ENCODE measurements at regions not wholly inside any gene's neighbourhood (a gene's known extent, or its start where the extent isn't known, plus 50 kb on each side); places are given as distances from the start of the nearest gene placed in this dataset.

DNA sequence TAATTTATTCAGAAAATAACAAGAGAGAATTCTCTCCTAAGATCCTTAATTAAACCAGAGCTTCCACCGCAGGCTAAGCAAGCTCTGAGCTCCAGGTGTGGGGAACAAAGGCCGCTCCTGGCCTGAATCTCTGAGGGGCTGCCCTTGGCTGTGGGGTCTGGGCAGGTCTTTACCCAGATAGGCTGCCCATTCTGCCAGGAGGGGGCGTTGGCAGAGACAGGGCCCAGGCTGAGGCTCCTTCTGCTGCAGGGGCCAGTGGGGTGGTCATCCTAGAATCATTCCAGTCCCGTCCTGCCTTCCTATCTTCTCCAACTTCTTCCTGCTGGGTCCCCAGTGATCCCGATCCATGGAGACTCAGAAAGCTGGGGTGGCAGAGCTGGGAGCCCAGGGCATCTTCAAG, 82.9 kb upstream of the POU3F1 start:
- TF ChIP-seq, protein P1, sequence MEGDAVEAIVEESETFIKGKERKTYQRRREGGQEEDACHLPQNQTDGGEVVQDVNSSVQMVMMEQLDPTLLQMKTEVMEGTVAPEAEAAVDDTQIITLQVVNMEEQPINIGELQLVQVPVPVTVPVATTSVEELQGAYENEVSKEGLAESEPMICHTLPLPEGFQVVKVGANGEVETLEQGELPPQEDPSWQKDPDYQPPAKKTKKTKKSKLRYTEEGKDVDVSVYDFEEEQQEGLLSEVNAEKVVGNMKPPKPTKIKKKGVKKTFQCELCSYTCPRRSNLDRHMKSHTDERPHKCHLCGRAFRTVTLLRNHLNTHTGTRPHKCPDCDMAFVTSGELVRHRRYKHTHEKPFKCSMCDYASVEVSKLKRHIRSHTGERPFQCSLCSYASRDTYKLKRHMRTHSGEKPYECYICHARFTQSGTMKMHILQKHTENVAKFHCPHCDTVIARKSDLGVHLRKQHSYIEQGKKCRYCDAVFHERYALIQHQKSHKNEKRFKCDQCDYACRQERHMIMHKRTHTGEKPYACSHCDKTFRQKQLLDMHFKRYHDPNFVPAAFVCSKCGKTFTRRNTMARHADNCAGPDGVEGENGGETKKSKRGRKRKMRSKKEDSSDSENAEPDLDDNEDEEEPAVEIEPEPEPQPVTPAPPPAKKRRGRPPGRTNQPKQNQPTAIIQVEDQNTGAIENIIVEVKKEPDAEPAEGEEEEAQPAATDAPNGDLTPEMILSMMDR (IDR thresholded peaks at IDR 0.05; ENCODE audit: insufficient read depth, low read length, poor library complexity, severe bottlenecking) = no peak
- no peak for TF ChIP-seq EZH2phosphoT487 (conservative IDR thresholded peaks at IDR 0.05; ENCODE audit: low read length)
